Cardiac septum (tissue), 1 donor: ENCODE measurements at regions not wholly inside any gene's neighbourhood (a gene's known extent, or its start where the extent isn't known, plus 50 kb on each side); places are given as distances from the start of the nearest gene placed in this dataset.

Experiments used
- DNase-seq: peaks from one replicate; pipeline ENCODE4 v3.0.0-alpha.2; 2020; ENCODE audit warnings: low spot score
- intact Hi-C: fragments of 100-400 bp; cut with DNase I; formaldehyde crosslinking; loops from one replicate; pipeline ENCODE4 v1.14.0; 2022
- donor health status: DM: no; HTN: no; CAD: no.

GRCh38 chr2:100222844-100223243 lies 80.5 kb upstream of the AFF3 start:
- intact Hi-C loops, result no loop called here
- no peak for DNase-seq

GRCh38 chr2:100218552-100218951 lies 76.2 kb upstream of the AFF3 start:
- intact Hi-C loops, result loop anchor here (10.0 kb wide), 1 partner anchor 114 kb away; no protein-coding TSS in a partner anchor
- no peak for DNase-seq

- DNase-seq, result no peak
- intact Hi-C loops, result loop anchor here (10.0 kb wide), 1 partner anchor 113 kb away; no protein-coding TSS in a partner anchor
These were observed 74.9 kb upstream of the AFF3 start for GRCh38 chr2:100217323-100217722.

GRCh38 chr2:100216015-100216414 lies 73.6 kb upstream of the AFF3 start:
- intact Hi-C loops, result loop anchor here (10.0 kb wide), 1 partner anchor 111 kb away; no protein-coding TSS in a partner anchor
- peak; percentile 43 for DNase-seq

DNA sequence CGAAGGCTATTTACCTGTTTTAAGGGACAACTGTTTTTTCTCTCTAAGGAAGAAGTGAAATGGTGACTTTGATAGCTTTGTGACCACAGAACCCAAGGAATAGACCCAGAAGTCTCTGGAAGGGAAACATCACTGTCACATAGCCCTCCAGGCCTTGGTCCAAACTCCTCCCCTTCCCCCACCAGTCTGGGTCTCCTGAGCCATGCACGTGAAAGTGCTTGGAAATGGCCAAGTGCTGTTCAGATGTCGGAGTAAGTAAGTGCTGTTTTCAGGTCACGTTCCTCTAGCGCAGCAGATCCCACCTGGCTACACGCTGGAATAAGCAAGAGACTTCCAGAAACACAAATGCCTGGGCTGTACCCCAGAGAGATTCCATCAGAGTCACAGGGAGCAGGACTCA lies 73.0 kb upstream of the AFF3 start:
- intact Hi-C loops, result loop anchor here (10.0 kb wide), 1 partner anchor 111 kb away; no protein-coding TSS in a partner anchor

GRCh38 chr2:100214265-100214971 lies 72.0 kb upstream of the AFF3 start:
- intact Hi-C loops, result loop anchor here (10.0 kb wide), 1 partner anchor 110 kb away; no protein-coding TSS in a partner anchor
- DNase-seq, result no peak

More for the DNA sequence above, 73.0 kb upstream of the AFF3 start:
- no peak for DNase-seq

GRCh38 chr2:100213595-100213994 lies 71.2 kb upstream of the AFF3 start:
- intact Hi-C loops, result loop anchor here (10.0 kb wide), 1 partner anchor 109 kb away; no protein-coding TSS in a partner anchor
- peak; percentile 82 for DNase-seq

- intact Hi-C loops, result loop anchor here (10.0 kb wide), 1 partner anchor 108 kb away; no protein-coding TSS in a partner anchor
- no peak for DNase-seq
These were observed 70.5 kb upstream of the AFF3 start for GRCh38 chr2:100212850-100213249.

DNA sequence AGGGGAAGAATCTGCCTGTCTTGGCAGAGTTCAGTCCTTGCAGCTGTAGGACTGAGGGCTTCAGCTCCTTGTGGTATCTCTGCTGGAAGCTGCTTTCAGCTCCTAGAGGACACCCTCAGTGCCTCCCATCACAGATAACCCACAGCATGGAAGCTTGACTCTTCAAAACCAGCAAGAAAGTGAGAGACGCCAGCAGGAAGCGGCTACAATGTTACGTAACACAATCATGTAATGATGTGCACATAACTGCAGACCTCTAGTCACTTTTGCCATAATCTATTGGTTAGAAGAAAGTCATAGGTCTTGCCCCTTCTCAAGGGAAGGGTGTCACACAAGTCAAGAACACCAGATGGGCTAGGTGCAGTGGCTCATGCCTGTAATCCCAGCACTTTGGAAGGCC lies 69.1 kb upstream of the AFF3 start:
- intact Hi-C loops, result loop anchor here (10.0 kb wide), 1 partner anchor 107 kb away; no protein-coding TSS in a partner anchor
- DNase-seq, result no peak

GRCh38 chr2:100208141-100208770 lies 65.9 kb upstream of the AFF3 start:
- intact Hi-C loops, result no loop called here
- DNase-seq, result no peak

DNA sequence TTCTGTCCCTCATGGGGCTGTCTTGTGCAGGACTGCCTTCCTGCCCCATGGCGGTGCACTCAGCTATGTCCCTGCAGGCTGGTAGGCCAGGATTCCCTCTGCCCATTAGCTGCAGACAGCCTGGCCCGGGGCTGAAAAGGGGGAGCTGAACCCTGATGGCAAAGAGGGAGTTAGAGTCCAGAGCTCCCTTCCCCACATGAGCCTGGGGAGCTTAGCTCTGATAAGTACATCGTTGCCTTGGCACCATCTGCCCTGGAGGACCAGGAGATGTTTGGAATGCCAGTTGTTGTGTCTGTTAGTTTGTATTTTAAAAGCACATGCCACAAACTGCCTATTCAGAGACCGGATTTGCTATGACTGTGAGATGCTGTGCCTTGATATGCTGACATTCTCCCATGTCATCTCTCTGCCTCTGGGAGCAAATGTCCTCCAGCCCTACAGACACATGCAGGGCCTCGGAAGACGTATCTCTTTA lies 65.1 kb upstream of the AFF3 start:
- DNase-seq, result no peak
- intact Hi-C loops, result no loop called here

- no peak for DNase-seq
- intact Hi-C loops, result no loop called here
These were observed 64.4 kb upstream of the AFF3 start for GRCh38 chr2:100206731-100207255.

DNA sequence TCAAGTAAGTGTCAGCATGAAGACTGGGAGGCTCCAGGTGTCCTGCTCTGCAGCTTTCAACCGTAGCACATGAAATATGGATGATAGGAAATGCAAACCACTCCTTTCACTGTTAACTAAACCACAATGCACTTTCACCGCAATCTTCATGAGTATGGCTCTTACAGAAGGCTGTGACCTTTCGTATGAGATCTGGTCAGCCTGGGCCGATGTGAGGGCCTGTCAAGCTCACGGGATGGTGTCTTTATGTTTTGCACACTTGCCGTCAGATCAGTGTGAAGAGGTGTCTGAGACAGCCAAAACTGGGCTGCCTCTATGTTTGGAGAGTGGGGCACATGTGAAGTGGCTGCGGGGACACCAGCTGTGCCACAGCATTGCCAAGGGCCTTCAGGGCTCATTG lies 62.8 kb upstream of the AFF3 start:
- no peak for DNase-seq
- intact Hi-C loops, result no loop called here

GRCh38 chr2:100202567-100202966 lies 60.2 kb upstream of the AFF3 start:
- no peak for DNase-seq
- intact Hi-C loops, result no loop called here

DNA sequence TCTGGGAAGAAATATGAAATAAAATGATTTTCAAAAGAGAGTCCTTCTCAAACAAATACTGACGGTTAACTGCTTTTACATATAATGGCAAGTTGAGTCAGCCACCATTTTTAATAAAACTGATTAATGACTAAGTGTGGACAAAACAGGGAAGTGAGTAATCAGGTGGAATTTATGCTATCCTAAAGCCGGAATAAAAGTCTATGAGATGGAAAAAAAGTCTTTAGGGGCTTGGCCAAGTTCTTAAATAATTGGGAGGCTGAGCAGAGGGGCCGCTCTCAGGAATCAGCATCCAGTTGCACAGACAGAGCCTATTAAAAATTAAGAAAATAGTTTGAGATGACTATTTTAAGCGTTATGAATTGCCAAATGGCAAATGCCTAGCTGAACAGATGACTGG lies 58.6 kb upstream of the AFF3 start:
- intact Hi-C loops, result no loop called here
- DNase-seq, result no peak

GRCh38 chr2:100199421-100199820 lies 57.0 kb upstream of the AFF3 start:
- intact Hi-C loops, result no loop called here

GRCh38 chr2:100198461-100199230 lies 56.3 kb upstream of the AFF3 start:
- intact Hi-C loops, result no loop called here
- no peak for DNase-seq

More at GRCh38 chr2:100199421-100199820, 57.0 kb upstream of the AFF3 start:
- DNase-seq, result no peak

GRCh38 chr2:100197631-100198153 lies 55.3 kb upstream of the AFF3 start:
- intact Hi-C loops, result no loop called here
- peak; percentile 85 for DNase-seq

DNA sequence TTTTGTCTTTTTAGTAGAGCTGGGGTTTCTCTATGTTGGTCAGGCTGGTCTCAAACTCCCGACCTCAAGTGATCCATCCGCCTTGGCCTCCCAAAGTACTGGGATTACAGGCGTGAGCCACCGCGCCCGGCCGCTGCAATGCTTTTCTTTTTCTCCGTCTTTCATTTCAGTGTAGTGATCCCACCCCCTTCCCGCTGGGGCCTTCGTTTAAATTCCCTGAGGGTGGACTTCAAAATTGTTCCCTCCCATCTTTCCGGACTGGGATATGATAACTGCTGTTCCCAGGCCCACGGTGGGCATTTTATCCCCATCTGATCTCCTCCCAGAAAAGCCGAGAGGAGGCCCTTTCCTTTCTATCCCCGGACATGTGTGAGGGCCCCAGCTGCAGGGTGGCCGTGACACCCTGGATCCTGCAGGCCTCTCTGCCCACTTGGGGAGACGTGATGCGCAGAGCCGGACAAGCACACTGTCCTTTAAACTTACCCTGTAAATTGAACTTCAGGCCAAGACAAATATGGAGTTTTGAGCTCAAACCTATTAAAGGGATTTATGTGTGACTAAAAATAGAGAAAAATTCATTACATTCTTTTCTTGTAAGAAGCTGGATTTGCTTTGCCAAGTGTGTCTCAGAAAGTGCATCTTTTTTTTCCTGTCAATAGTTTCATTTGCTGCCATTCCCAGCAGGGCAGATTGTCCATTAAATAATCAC lies 54.5 kb upstream of the AFF3 start:
- intact Hi-C loops, result no loop called here
- DNase-seq, result no peak
